ENCODE measurements at regions not wholly inside any gene's neighbourhood (a gene's known extent, or its start where the extent isn't known, plus 50 kb on each side); places are given as distances from the start of the nearest gene placed in this dataset.

- Mint-ChIP-seq H3K36me3 (ENCODE audit: insufficient read depth) (peaks cover under 1% of the 10 kb centered on the region), H3K4me1 (ENCODE audit: low read depth) (peaks cover 2% of the 10 kb centered on the region), H3K9me3 (ENCODE audit: low read depth) (peaks cover 21% of the 10 kb centered on the region), H3K4me3 (ENCODE audit: low read depth) (peak overlapping the region; percentile 97), H3K27ac (peak overlapping the region; percentile 99), H3K27me3 (no peaks in the 10 kb centered on the region)
- TF ChIP-seq, protein P1, sequence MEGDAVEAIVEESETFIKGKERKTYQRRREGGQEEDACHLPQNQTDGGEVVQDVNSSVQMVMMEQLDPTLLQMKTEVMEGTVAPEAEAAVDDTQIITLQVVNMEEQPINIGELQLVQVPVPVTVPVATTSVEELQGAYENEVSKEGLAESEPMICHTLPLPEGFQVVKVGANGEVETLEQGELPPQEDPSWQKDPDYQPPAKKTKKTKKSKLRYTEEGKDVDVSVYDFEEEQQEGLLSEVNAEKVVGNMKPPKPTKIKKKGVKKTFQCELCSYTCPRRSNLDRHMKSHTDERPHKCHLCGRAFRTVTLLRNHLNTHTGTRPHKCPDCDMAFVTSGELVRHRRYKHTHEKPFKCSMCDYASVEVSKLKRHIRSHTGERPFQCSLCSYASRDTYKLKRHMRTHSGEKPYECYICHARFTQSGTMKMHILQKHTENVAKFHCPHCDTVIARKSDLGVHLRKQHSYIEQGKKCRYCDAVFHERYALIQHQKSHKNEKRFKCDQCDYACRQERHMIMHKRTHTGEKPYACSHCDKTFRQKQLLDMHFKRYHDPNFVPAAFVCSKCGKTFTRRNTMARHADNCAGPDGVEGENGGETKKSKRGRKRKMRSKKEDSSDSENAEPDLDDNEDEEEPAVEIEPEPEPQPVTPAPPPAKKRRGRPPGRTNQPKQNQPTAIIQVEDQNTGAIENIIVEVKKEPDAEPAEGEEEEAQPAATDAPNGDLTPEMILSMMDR (IDR thresholded peaks at IDR 0.05; ENCODE audit: unreplicated experiment) = peak; percentile 58
- DNase-seq (ENCODE audit: low spot score, unreplicated experiment) = peak; percentile 72
Measured at GRCh38 chr6:27177485-27178406, 69.8 kb upstream of the PRSS16 start.

DNA sequence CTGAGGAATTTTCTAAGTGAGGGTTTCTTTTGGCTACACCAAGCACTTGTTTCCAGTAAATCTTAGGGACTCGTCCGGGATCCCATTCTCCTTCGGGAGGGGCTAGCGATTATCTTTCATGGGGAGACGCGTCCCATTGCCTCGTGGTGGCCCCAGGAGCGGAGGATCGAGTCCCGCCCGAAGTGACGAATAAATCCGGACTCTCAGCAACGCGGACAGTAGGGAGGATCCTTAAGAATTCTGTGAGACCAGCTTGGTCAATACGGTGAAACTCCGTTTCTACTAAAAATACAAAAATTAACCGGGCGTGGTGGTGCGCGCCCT lies 69.1 kb upstream of the PRSS16 start:
- Mint-ChIP-seq H3K27ac (peak overlapping the region; percentile 99), H3K4me3 (ENCODE audit: low read depth) (peak overlapping the region; percentile 97), H3K27me3 (no peaks in the 10 kb centered on the region), H3K36me3 (ENCODE audit: insufficient read depth) (peaks cover 2% of the 10 kb centered on the region), H3K9me3 (ENCODE audit: low read depth) (peaks cover 25% of the 10 kb centered on the region), H3K4me1 (ENCODE audit: low read depth) (peaks cover 2% of the 10 kb centered on the region)
- TF ChIP-seq, protein P1 (IDR thresholded peaks at IDR 0.05; ENCODE audit: unreplicated experiment) = no peak
- no peak for DNase-seq (ENCODE audit: low spot score, unreplicated experiment)

GRCh38 chr6:27178860-27179259 lies 68.6 kb upstream of the PRSS16 start:
- TF ChIP-seq, protein P1 (IDR thresholded peaks at IDR 0.05; ENCODE audit: unreplicated experiment) = no peak
- no peak for DNase-seq (ENCODE audit: low spot score, unreplicated experiment)
- H3K27ac Mint-ChIP-seq = peak overlapping the region; percentile 99
- H3K36me3 Mint-ChIP-seq (ENCODE audit: insufficient read depth) = peaks cover 2% of the 10 kb centered on the region
- H3K4me1 Mint-ChIP-seq (ENCODE audit: low read depth) = peaks cover 2% of the 10 kb centered on the region
- H3K9me3 Mint-ChIP-seq (ENCODE audit: low read depth) = peaks cover 25% of the 10 kb centered on the region
- H3K4me3 Mint-ChIP-seq (ENCODE audit: low read depth) = peak overlapping the region; percentile 97
- H3K27me3 Mint-ChIP-seq = no peaks in the 10 kb centered on the region

- H3K27me3 Mint-ChIP-seq = no peaks in the 10 kb centered on the region
- peaks cover 34% of the 10 kb centered on the region for H3K9me3 Mint-ChIP-seq (ENCODE audit: low read depth)
Measured at GRCh38 chr6:27183060-27183832, 64.3 kb upstream of the PRSS16 start.

More at GRCh38 chr6:27183060-27183832, 64.3 kb upstream of the PRSS16 start:
- Mint-ChIP-seq H3K36me3 (ENCODE audit: insufficient read depth) (peaks cover 5% of the 10 kb centered on the region), H3K4me1 (ENCODE audit: low read depth) (peaks cover 12% of the 10 kb centered on the region), H3K27ac (no peak overlapping the region), H3K4me3 (ENCODE audit: low read depth) (no peak overlapping the region)
- DNase-seq (ENCODE audit: low spot score, unreplicated experiment) = no peak
- TF ChIP-seq, protein P1 (IDR thresholded peaks at IDR 0.05; ENCODE audit: unreplicated experiment) = no peak

Data from progenitor cell of endocrine pancreas (in vitro differentiated cells).